ENCODE measurements at regions not wholly inside any gene's neighbourhood (a gene's known extent, or its start where the extent isn't known, plus 50 kb on each side); places are given as distances from the start of the nearest gene placed in this dataset.

- Histone ChIP-seq H3K4me1 (replicated peaks in 1 of 2) (peaks cover 35 to 41% of the 10 kb centered on the region in 2 donors), H3K27ac (no peak overlapping the region), H3K4me3 (no peak overlapping the region)
- no peak for ATAC-seq (replicated peaks in 6 of 8)
- in situ Hi-C loops (cut with MboI; ENCODE audit: low pct_unique_long_range_greater_than_20kb in 2 of 9, low sequenced_read_pairs in 9 of 9, unreplicated experiment in 9 of 9): loop anchor here in 8 of 9 experiments (25.0 kb wide), 2 partner anchors 170 to 695 kb away; partner anchors contain the start of gene LINGO1 (in 8 of the 8)
- WGBS, 10 experiments: 0 to 100% (median 56%) methylated on average over 1 to 3 of the region's 6 CpGs; no CpG with 5 or more reads in 2 of the 10 experiments
Observed at GRCh38 chr15:77807115-77807514, 174.4 kb upstream of the LINGO1 start.

GRCh38 chr15:77804210-77804609 lies 171.5 kb upstream of the LINGO1 start:
- peaks cover 21 to 26% of the 10 kb centered on the region in 2 donors for H3K4me1 ChIP-seq (replicated peaks in 1 of 2)
- in situ Hi-C loops (cut with MboI; ENCODE audit: low pct_unique_long_range_greater_than_20kb in 2 of 9, low sequenced_read_pairs in 9 of 9, unreplicated experiment in 9 of 9): loop anchor here in 8 of 9 experiments (25.0 kb wide), 2 partner anchors 167 to 692 kb away; partner anchors contain the start of gene LINGO1 (in 8 of the 8)

GRCh38 chr15:77803487-77803886 lies 170.8 kb upstream of the LINGO1 start:
- ATAC-seq (replicated peaks in 6 of 8): peak in 1 of 8 experiments; percentile 32
- 0 to 100% (median 33%) methylated on average over 1 to 3 of the region's 3 CpGs; no CpG with 5 or more reads in 5 of the 10 experiments for WGBS, 10 experiments
- no peak overlapping the region for H3K4me3 ChIP-seq
- H3K4me1 ChIP-seq (replicated peaks in 1 of 2): peaks cover 20 to 21% of the 10 kb centered on the region in 2 donors
- in situ Hi-C loops (cut with MboI; ENCODE audit: low pct_unique_long_range_greater_than_20kb in 2 of 9, low sequenced_read_pairs in 9 of 9, unreplicated experiment in 9 of 9): loop anchor here in 8 of 9 experiments (25.0 kb wide), 2 partner anchors 166 to 691 kb away; partner anchors contain the start of gene LINGO1 (in 8 of the 8)
- H3K27ac ChIP-seq: no peak overlapping the region

More at GRCh38 chr15:77804210-77804609, 171.5 kb upstream of the LINGO1 start:
- H3K4me3 ChIP-seq: no peak overlapping the region
- peak in 4 of 8 experiments; percentile 9 to 33 (median 14) for ATAC-seq (replicated peaks in 6 of 8)
- 0 to 80% (median 76%) methylated on average over 1 to 5 of the region's 9 CpGs; no CpG with 5 or more reads in 4 of the 10 experiments for WGBS, 10 experiments
- no peak overlapping the region for H3K27ac ChIP-seq

GRCh38 chr15:77800305-77800704 lies 167.6 kb upstream of the LINGO1 start:
- H3K27ac ChIP-seq: no peak overlapping the region
- no peak for ATAC-seq (replicated peaks in 6 of 8)
- in situ Hi-C loops (cut with MboI; ENCODE audit: low pct_unique_long_range_greater_than_20kb in 2 of 9, low sequenced_read_pairs in 9 of 9, unreplicated experiment in 9 of 9): loop anchor here in 8 of 9 experiments (25.0 kb wide), 2 partner anchors 163 to 688 kb away; partner anchors contain the start of gene LINGO1 (in 8 of the 8)
- H3K4me3 ChIP-seq: no peak overlapping the region
- H3K4me1 ChIP-seq (replicated peaks in 1 of 2): peaks cover 15 to 24% of the 10 kb centered on the region in 2 donors
- WGBS, 10 experiments: 0 to 100% (median 56%) methylated on average over 1 to 4 of the region's 5 CpGs

GRCh38 chr15:77798847-77799246 lies 166.1 kb upstream of the LINGO1 start:
- in situ Hi-C loops (cut with MboI; ENCODE audit: low pct_unique_long_range_greater_than_20kb in 2 of 9, low sequenced_read_pairs in 9 of 9, unreplicated experiment in 9 of 9): no loop called here
- ATAC-seq (replicated peaks in 6 of 8): peak in 1 of 8 experiments; percentile 3
- H3K4me1 ChIP-seq (replicated peaks in 1 of 2): peaks cover 15 to 19% of the 10 kb centered on the region in 2 donors
- WGBS, 10 experiments: 17 to 33% (median 20%) methylated on average over 1 to 2 of the region's 3 CpGs; no CpG with 5 or more reads in 7 of the 10 experiments
- no peak overlapping the region for H3K4me3 ChIP-seq
- H3K27ac ChIP-seq: no peak overlapping the region

GRCh38 chr15:77798151-77798835 lies 165.6 kb upstream of the LINGO1 start:
- no peak overlapping the region for H3K27ac ChIP-seq
- in situ Hi-C loops (cut with MboI; ENCODE audit: low pct_unique_long_range_greater_than_20kb in 2 of 9, low sequenced_read_pairs in 9 of 9, unreplicated experiment in 9 of 9): no loop called here
- H3K4me3 ChIP-seq: no peak overlapping the region
- peak in 3 of 8 experiments; percentile 21 to 42 (median 35) for ATAC-seq (replicated peaks in 6 of 8)
- peaks cover 15 to 19% of the 10 kb centered on the region in 2 donors for H3K4me1 ChIP-seq (replicated peaks in 1 of 2)
- WGBS, 10 experiments: 66 to 100% (median 90%) methylated on average over 1 to 5 of the region's 13 CpGs; no CpG with 5 or more reads in 7 of the 10 experiments

GRCh38 chr15:77797270-77797669 lies 164.6 kb upstream of the LINGO1 start:
- H3K4me1 ChIP-seq (replicated peaks in 1 of 2): peaks cover 11 to 14% of the 10 kb centered on the region in 2 donors
- 0 to 85% (median 65%) methylated on average over 1 to 5 of the region's 8 CpGs; no CpG with 5 or more reads in 2 of the 10 experiments for WGBS, 10 experiments
- H3K27ac ChIP-seq: no peak overlapping the region
- H3K4me3 ChIP-seq: no peak overlapping the region
- in situ Hi-C loops (cut with MboI; ENCODE audit: low pct_unique_long_range_greater_than_20kb in 2 of 9, low sequenced_read_pairs in 9 of 9, unreplicated experiment in 9 of 9): no loop called here
- ATAC-seq (replicated peaks in 6 of 8): no peak

- Histone ChIP-seq H3K4me3 (no peak overlapping the region), H3K27ac (no peak overlapping the region), H3K4me1 (replicated peaks in 1 of 2) (peaks cover under 1 to 3% of the 10 kb centered on the region in 2 donors)
- in situ Hi-C loops (cut with MboI; ENCODE audit: low pct_unique_long_range_greater_than_20kb in 2 of 9, low sequenced_read_pairs in 9 of 9, unreplicated experiment in 9 of 9): no loop called here
- WGBS, 10 experiments: 20 to 100% (median 93%) methylated on average over 1 to 5 of the region's 11 CpGs; no CpG with 5 or more reads in 6 of the 10 experiments
- ATAC-seq (replicated peaks in 6 of 8): no peak
Observed at GRCh38 chr15:77796046-77796729, 163.5 kb upstream of the LINGO1 start.

GRCh38 chr15:77795446-77795845 lies 162.7 kb upstream of the LINGO1 start:
- 62 to 91% (median 80%) methylated on average over 1 to 4 of the region's 10 CpGs; no CpG with 5 or more reads in 7 of the 10 experiments for WGBS, 10 experiments
- no peak overlapping the region for H3K27ac ChIP-seq
- ATAC-seq (replicated peaks in 6 of 8): no peak
- in situ Hi-C loops (cut with MboI; ENCODE audit: low pct_unique_long_range_greater_than_20kb in 2 of 9, low sequenced_read_pairs in 9 of 9, unreplicated experiment in 9 of 9): no loop called here
- H3K4me3 ChIP-seq: no peak overlapping the region
- H3K4me1 ChIP-seq (replicated peaks in 1 of 2): peaks cover 0 to 3% of the 10 kb centered on the region in 2 donors

GRCh38 chr15:77791941-77792340 lies 159.2 kb upstream of the LINGO1 start:
- ATAC-seq (replicated peaks in 6 of 8): no peak
- no peak overlapping the region for H3K27ac ChIP-seq
- in situ Hi-C loops (cut with MboI; ENCODE audit: low pct_unique_long_range_greater_than_20kb in 2 of 9, low sequenced_read_pairs in 9 of 9, unreplicated experiment in 9 of 9): no loop called here
- H3K4me3 ChIP-seq: no peak overlapping the region
- WGBS, 10 experiments: 40 to 100% (median 80%) methylated on average over 1 to 4 of the region's 9 CpGs; no CpG with 5 or more reads in 5 of the 10 experiments
- peaks cover 0 to 3% of the 10 kb centered on the region in 2 donors for H3K4me1 ChIP-seq (replicated peaks in 1 of 2)

GRCh38 chr15:77790481-77790880 lies 157.8 kb upstream of the LINGO1 start:
- no peak for ATAC-seq (replicated peaks in 6 of 8)
- H3K27ac ChIP-seq: no peak overlapping the region
- H3K4me3 ChIP-seq: no peak overlapping the region
- 52 to 67% methylated on average over 1 to 2 of the region's 3 CpGs; no CpG with 5 or more reads in 8 of the 10 experiments for WGBS, 10 experiments
- in situ Hi-C loops (cut with MboI; ENCODE audit: low pct_unique_long_range_greater_than_20kb in 2 of 9, low sequenced_read_pairs in 9 of 9, unreplicated experiment in 9 of 9): no loop called here
- H3K4me1 ChIP-seq (replicated peaks in 1 of 2): peaks cover 2% of the 10 kb centered on the region in 2 donors

- no peak for ATAC-seq (replicated peaks in 6 of 8)
- Histone ChIP-seq H3K4me3 (no peak overlapping the region), H3K4me1 (replicated peaks in 1 of 2) (peaks cover 2% of the 10 kb centered on the region in 2 donors), H3K27ac (no peak overlapping the region)
- in situ Hi-C loops (cut with MboI; ENCODE audit: low pct_unique_long_range_greater_than_20kb in 2 of 9, low sequenced_read_pairs in 9 of 9, unreplicated experiment in 9 of 9): no loop called here
- WGBS, 10 experiments: 0 to 83% (median 83%) methylated on average over 1 to 2 of the region's 12 CpGs; no CpG with 5 or more reads in 7 of the 10 experiments
Observed at GRCh38 chr15:77786956-77787355, 154.2 kb upstream of the LINGO1 start.
